NCI-H1694 treated with DMSO at 0.1 percent for 48 hours (cell line): ENCODE measurements at regions not wholly inside any gene's neighbourhood (a gene's known extent, or its start where the extent isn't known, plus 50 kb on each side); places are given as distances from the start of the nearest gene placed in this dataset.
"Not testable (repeated sequence)": the region's sequence is repeated elsewhere in the genome, so short reads cannot be mapped to it uniquely, and the experiment has no call there.

Experiments used
- DNase-seq: peaks from one replicate; lab custom pipeline; 2025; lab: John Stamatoyannopoulos, UW

DNA sequence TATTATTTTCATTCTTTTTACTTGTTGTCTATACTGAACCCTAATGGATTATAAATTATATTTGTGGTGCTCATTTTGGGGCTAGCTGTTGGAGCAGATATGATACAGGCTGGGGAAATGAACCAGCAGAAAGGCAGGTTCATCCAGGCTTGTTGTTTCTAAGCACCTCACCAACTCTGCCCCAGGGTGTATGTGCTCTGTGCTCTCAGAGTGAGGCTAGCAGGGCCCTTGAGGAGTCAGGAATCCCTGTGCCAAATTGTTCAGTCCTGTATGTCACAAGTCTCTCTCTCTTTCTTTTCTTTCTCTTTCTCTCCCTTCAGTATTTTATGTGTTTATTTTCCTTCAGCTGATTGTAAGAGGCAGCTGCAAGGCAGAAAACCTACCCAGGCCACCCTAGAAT is 181.1 kb upstream of the DPP10 start:
- no peak for DNase-seq

DNA sequence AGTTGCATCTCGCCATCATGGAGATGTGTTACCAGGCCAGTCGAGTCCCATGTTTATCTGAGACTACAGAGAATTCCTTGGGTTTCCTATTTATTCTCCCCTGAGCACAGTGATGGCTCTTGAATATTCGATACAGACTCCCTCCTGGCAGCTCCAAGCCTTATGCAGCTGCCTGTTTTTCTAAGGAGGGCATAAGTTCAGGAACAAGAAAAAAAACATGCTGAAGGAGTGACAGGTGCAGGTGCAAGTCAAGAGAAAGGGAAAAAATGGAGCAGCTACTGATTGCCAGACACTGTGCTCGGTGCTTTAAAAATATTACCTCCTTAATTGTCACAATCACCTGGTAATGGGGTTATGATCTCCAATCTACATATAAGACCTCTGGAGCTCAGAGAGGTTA is 177.2 kb upstream of the DPP10 start:
- DNase-seq: no peak

DNA sequence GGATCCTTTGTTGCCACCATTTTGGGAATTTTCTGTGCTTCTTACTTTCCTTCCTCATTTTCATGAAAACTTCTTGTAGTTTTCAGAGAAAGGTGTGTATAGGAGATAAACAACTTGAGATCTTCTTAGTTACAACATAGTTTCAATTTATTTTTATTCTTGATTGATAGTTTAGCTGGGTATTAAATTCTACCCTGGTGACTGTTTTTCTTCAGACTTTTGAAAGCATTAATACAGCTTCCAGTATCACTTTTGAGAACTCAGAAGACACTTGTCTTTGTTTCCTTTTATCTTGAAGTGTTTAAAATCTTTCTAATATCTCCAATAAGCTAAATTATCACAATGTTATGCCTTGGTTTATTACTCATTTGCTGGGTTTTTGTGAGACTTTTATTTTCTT is 167.5 kb upstream of the DPP10 start:
- no peak for DNase-seq

DNA sequence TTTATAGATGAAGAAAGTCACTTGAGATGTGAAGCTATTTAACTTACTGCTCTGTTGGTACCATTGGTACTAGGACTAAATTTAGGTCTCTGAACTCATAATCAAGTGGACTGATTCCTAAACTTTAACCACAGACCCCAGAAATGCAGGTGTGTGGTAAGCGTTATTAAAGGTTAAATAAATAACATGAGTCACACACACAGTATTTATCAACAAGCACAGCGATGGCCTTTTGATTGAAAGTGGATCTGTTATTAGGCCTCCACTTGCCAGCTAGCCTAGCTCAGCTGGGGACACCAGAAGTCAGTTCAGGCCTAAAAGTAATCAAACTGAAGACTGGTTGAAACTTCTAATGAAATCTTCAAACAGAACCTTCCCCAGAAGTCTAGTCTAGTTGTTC is 161.3 kb upstream of the DPP10 start:
- DNase-seq: no peak

DNA sequence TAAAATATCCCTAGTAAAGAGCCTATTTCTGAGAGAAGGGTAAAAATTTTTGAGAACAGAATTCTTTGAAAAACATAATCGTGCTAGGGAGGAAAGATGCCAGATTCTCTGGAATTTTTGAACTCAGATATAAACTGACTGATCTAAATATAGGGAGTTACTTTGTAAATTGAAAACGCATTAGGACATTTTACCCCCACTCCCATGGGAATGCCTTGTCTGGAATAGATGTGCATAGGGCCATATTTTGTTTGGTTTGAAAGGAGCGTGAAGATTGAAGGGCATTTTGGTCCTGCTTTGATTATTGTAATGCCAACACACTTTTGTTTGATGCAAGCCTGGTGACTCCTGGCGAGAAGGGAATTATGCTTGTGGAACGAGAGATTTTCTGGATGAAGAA is 158.7 kb upstream of the DPP10 start:
- DNase-seq: no peak

DNA sequence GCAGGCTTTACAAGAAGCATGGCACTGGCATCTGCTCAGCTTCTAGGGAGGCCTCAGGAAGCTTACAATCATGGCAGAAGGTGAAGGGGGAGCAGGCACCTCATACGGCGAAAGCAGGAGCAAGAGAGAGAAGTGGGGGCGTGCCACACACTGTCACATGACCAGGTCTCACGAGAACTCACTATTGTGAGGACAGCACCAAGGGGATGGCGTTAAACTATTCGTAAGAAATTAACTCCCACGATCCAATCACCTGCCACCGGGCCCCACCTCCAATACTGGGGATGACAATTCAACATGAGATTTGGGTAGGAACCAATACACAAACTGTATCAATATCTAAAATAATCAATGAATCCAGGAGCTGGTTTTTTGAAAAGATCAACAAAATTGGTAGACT is 156.0 kb upstream of the DPP10 start:
- no peak for DNase-seq

DNA sequence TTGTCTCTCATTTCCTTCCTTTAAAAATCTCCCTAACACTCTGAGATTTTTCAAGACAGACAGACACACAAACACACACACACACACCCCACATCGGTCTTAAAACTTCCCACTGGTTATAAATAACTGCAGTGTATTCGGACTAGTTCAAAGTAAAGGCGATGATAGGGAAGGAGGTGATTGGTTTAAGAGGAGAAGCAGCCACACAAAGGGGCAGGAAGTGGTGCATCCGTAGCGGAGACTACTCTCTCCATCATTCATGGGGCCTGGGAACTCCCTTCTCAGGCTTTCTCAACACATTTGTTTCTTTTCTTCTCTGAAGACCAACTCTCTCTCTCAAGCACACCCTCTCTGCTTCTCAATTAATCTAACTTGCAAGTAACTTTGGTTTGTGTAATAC is 149.1 kb upstream of the DPP10 start:
- no peak for DNase-seq

DNA sequence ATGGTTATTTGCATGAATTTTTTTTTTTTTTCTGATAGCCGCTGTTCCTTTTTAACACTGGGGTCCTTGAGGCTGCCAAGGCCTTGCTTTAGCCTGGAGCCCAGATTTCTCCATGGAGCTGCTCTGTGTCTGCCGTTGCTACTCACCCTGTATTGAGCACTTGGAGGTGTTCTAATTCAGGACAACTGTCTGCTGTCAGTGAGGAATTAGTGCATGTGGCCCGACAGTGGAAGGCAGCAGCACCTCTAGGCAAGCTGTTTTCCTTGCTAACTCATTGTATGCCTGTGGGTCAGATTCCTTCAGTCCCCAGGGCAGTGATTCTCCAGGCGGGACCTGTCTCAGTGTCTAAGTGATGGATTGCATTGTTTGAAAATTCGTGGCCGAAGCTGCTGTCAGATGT is 147.7 kb upstream of the DPP10 start:
- DNase-seq: no peak

DNA sequence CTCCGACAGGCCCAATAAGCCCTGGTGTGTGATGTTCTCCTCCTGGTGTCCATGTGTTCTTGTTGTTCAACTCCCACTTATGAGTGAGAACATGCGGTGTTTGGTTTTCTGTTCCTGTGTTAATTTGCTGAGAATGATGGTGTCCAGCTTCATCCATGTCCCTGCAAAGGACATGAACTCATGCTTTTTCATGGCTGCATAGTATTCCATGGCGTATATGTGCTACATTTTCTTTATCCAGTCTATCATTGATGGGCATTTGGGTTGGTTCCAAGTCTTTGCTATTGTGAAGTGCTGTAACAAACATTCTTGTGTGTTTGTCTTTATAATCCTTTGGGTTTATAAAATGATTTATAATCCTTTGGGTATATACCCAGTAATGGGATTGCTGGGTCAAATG is 142.1 kb upstream of the DPP10 start:
- not testable (repeated sequence) for DNase-seq

DNA sequence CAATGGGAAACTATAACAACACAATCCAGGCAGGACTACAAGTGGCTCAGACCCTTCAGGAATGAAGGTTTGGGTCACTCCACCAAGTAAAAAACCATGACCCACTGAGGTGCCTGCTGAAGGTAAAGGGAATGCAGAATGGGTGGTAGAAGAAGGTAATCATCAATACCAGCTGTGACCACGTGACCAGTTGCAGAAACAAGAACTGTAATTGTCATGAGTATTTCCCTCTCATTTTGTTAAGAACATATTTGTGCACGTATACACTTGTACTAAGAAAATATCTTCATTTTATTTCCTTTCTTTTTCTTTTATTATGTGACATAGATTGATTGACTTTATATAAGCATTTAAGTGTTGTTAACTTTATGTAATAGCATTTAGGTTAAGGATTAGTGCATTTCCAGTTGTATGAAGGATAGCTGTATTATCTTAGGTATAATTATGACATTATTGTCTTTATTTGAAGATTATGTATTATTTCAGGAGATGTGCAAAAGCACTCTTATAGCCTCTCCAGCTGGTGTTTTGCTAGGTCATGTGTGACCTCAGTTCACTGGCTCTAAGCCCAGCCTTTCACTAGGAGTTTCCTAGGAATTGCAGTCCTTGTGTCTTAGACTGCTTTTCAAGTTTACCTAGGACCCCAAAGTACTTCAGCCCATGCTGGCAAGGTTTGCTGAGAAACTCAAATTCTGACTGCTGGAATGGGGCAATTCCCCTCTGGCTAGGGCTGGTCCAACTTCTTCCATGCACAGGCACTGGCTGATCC is 125.7 kb upstream of the DPP10 start:
- no peak for DNase-seq

DNA sequence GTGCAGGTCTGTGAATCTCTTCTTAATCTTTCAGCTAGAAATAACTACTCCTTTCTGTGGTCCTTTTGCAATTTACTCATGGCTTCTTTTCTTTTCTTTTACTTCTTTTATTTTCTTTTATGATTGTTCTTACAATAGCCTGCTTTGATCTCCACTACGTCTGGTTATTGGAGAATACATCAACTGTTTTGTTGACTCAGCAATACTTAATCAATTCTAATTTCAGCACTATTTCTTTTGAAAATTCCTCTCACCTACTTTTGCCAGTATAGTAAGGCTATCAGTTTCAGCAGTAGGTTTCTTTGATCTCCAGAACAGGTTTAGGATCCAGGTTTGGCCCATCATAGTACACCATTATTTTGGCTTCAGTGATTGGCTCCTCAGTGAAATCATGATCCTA is 111.8 kb upstream of the DPP10 start:
- DNase-seq: no peak

DNA sequence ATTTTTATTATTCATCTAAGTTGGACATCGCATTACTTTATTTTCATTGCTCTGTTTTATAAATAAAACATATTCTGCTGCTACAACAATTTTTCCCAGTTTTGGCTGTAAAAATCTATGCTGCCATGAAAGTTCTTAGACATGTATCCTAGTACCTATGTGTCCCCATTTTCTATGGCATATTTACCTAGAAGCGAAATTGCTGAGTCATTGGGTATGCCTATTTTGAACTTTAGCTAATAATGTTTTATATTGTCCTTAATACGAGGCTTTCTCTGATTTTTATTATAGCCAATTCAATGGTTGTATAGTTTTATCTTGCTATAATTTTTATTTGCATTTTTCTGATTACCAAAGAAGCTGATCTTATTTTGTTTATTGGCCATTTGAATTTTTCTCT is 110.5 kb upstream of the DPP10 start:
- no peak for DNase-seq

DNA sequence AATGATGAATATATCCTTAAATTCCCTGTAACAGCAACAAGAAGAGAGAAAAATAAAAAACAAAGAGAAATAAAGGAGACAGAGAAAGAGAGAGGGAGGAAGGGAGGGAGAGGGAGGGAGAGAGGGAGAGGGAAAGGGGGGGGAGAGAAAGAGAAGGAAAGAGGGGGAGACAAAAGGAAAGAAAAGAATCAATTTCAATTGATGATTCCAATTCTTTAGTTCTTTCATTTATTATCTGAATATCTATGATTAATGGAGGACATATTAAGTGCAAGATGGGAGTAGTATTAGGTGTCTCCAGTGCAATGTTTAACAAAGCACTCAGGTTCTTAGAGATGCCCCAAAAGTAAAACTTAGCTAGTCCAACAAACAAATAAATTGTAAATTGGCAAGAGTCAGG is 97.2 kb upstream of the DPP10 start:
- no peak for DNase-seq

DNA sequence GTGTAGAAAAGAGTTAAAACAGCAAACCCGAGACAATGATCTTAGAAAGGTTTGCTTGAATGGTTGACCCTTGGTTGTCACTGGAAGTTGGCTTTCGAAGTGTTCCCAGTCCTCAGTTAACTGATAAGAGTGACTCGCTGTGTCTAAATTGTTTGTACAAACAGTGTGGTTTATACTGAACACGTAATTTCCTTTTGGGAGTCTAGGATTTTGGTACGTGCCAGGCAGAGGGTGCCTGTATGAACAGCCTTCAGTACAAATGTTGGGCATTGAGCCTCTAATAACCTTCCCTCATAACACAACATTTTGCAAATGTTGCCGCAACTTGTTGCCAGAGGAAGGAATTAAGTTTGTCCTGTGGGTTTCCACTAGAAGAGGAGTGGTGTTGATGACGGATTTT is 95.8 kb upstream of the DPP10 start:
- DNase-seq: no peak

DNA sequence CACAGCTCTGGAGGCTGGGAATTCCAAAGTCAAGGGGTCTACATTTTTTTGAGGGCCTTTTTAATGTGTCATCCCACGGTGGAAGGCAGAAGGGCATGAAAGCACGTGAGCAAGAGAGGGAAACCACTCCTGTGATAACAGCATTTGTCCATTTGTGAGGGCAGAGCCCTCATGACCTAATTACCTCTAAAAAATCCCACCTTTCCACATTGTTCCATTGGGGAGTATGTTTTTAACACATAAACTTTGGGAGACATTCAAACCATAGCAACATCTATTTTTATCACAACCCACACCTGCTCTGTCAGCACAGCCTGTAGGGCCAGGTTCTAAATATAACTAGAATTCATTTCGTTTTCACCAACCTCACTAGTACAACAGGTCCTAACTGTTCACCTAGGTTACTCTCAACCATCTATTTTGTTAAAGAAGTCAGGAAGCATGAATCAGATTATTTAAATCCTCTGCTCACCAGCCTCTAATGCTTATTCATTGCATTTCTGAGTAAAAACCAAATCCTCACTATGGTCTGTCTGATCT is 92.2 kb upstream of the DPP10 start:
- no peak for DNase-seq

DNA sequence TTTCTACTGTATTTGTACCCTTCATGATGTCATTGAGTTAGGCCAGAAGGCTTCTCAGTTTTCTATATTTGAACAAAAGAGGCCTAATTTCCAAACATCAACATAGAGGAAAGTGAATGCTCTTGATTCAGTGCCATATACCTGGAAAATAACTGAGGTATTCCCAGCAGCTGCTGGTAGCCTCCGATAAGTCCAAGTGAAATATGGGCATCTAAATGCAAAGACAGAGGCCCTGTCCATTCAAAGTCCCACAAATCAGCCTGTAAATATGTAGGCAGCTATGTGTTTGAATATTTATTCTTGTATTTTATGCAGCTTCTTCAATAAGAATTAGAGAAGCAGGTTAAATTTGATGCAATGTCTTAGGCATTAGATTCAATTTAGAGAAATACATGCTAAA is 89.5 kb upstream of the DPP10 start:
- DNase-seq: no peak

DNA sequence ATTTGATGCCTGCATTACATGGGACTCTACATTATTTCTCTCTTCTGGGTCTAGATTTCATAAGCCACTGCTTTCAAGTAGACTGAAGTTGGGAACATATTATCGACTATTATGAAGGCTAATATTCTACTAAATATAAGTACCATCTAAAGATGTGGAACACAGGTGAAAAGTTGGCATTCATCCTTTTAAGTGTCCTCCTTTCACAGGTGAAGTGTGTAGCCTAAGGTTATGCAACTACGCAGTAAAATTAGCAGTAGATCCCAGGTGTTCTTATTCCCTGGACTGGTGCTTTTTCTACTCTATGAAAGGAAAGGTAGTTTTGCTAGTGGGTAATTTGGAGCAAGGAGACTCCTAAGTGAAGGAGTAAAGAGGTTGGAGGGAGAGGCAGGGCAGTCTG is 88.2 kb upstream of the DPP10 start:
- no peak for DNase-seq

DNA sequence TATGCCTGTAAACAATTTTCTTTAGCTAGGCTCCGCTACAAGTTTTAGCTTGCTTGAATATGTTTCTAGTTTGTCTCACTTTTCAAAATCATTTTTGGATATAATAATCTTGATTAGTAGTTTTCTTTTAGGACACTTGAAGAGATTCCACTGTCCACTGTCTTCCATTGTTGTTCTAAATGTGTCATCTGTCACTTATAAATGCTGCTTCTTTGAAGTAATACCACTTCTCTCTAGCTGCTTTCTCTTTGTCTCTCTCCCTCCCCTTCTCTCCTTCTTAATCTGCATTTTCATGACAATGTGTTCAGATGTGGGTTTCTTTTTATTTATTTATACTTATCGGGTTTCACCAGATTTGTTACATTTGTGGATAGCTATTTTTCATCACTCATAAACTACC is 73.7 kb upstream of the DPP10 start:
- DNase-seq: no peak

DNA sequence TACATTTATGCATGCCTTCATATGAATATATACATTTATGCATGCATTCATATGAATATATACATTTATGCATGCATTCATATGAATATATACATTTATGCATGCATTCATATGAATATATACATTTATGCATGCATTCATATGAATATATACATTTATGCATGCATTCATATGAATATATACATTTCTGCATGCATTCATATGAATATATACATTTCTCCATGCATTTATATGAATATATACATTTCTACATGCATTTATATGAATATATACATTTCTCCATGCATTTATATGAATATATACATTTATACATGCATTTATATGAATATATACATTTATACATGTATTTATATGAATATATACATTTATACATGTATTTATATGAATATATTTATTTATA is 70.7 kb upstream of the DPP10 start:
- not testable (repeated sequence) for DNase-seq

DNA sequence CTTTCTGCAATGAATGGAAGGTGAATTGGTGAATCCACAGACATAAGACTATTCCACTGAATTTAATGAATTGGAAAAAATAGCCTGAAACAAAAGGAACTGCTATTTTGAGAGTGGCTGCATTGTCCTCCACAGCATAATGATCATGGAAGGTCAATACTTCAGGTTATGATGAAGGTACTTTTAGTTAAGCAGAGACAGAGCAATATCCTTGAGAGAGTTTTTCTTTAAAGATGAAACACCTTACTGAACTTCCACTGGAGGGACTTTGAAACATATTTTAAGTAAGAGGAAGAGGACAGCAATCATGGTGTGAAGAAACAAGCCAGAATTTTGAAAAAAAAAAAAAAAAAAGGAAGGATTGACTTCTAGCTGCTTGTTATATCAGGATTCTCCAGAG is 68.8 kb upstream of the DPP10 start:
- no peak for DNase-seq

DNA sequence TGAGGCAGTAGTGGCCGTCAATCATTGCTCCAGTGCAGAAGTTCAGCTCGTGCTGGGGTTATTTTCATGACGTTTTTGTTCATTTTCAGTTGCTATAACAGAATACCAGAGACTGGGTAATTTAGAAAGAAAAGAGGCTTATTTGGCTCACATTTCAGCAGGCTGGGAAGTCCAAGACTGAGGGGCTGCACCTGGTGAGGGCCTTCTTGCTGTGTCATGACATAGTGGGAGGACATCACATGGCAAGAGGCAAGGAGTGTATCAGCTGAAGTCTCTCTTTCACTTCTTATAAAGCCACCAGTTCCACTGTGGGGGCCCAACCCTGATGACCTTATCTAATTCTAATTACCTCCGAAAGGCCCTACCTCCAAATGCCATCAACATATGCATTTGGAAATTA is 58.0 kb upstream of the DPP10 start:
- no peak for DNase-seq

DNA sequence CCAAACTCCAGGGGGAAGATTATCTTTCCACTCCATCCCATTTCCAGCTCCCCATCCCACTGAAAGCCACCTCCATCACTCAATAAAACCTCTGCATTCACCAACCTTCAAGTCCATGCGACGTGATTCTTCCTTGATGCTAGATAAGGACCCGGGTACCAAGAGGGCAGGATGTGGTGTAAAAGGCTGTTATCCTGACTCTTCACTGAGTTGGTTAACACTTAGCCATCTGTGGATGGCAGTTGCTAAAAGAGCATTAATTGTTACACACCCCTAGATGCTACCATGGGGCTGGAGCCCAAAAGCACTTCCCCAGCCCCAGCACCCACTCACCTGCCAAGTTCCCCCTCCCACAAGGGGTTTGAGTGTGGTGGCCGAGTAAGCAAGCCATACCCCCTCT is 53.4 kb upstream of the DPP10 start:
- DNase-seq: no peak
